ENCODE measurements at regions not wholly inside any gene's neighbourhood (a gene's known extent, or its start where the extent isn't known, plus 50 kb on each side); places are given as distances from the start of the nearest gene placed in this dataset.

GRCh38 chr17:72379516-72379915 lies 258.7 kb downstream of the SOX9 start:
- H3K27me3 ChIP-seq = no peaks in the 10 kb centered on the region
- WGBS, 4 donors = 78 to 82% (median 80%) methylated on average over 11 of the region's 11 CpGs
- no peaks in the 10 kb centered on the region for H3K9me3 ChIP-seq (replicated peaks in 1 of 3)
- H3K36me3 ChIP-seq (replicated peaks in 1 of 2) = no peaks in the 10 kb centered on the region
- DNase-seq = no peak
- intact Hi-C loops (cut with DNase I) = no loop called here
- no peaks in the 10 kb centered on the region for H3K4me1 ChIP-seq (replicated peaks in 1 of 2)
- TF ChIP-seq CTCF (IDR thresholded peaks at IDR 0.05) (no peak), POLR2A (IDR thresholded peaks at IDR 0.05) (no peak)
- no peak overlapping the region for H3K27ac ChIP-seq
- no peak overlapping the region for H3K4me3 ChIP-seq

- WGBS, 4 donors = 70 to 87% (median 85%) methylated on average over 4 to 6 of the region's 6 CpGs
- Histone ChIP-seq H3K4me3 (no peak overlapping the region), H3K9me3 (replicated peaks in 1 of 3) (no peaks in the 10 kb centered on the region), H3K27me3 (no peaks in the 10 kb centered on the region), H3K27ac (no peak overlapping the region), H3K36me3 (replicated peaks in 1 of 2) (no peaks in the 10 kb centered on the region), H3K4me1 (replicated peaks in 1 of 2) (no peaks in the 10 kb centered on the region)
- no peak for TF ChIP-seq CTCF (IDR thresholded peaks at IDR 0.05)
- TF ChIP-seq POLR2A (IDR thresholded peaks at IDR 0.05) = no peak
- intact Hi-C loops (cut with DNase I) = no loop called here
- DNase-seq = no peak
These were observed 259.3 kb downstream of the SOX9 start for GRCh38 chr17:72380120-72380519.

- DNase-seq = no peak
- Histone ChIP-seq H3K9me3 (replicated peaks in 1 of 3) (no peaks in the 10 kb centered on the region), H3K36me3 (replicated peaks in 1 of 2) (no peaks in the 10 kb centered on the region), H3K4me1 (replicated peaks in 1 of 2) (no peaks in the 10 kb centered on the region), H3K27ac (no peak overlapping the region), H3K27me3 (no peaks in the 10 kb centered on the region), H3K4me3 (no peak overlapping the region)
- WGBS, 4 donors = 75 to 84% (median 80%) methylated on average over 1 of the region's 1 CpG
- TF ChIP-seq POLR2A (IDR thresholded peaks at IDR 0.05) (no peak), CTCF (IDR thresholded peaks at IDR 0.05) (no peak)
- intact Hi-C loops (cut with DNase I) = no loop called here
These were observed 259.9 kb downstream of the SOX9 start for GRCh38 chr17:72380737-72381136.

DNA sequence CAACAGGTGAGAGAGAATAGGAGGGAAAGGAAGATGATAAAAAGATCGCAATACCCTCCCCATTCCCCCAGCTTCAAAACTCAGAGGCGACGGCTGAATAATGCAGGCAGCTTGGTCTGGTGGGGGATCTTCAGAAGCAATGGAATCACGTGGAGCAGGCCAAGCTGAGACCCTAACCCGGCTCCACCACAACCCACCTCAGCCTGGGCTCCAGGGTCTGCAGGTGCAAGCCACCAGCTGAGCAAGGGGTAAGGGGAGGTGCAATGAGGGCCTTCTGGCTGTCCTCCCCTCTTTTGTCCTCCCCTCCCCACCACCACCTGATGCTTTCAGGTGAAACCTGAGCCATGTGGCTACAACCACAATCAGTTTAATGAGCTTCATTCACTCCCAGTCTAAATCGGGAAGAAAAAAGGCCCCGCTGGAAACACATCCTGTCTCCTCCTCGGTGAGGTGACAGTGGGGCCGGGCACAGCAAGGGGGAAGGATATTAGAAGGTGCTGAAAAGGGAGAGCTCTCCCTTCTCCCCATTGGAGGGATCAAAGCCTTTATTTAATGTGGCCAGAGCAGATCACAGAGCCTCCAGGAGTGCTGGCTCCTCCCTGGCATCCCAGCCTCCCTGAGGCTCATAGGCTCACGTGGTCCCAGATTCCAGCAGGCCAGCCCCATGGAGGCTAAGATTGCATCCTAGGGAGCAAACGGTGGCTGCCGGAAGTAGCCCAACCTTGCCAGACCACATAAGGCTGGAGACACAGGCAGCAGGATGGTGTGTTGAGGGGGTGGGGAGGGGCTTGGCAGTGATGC lies 261.0 kb downstream of the SOX9 start:
- Histone ChIP-seq H3K9me3 (replicated peaks in 1 of 3) (no peaks in the 10 kb centered on the region), H3K27ac (no peak overlapping the region), H3K36me3 (replicated peaks in 1 of 2) (no peaks in the 10 kb centered on the region), H3K27me3 (no peaks in the 10 kb centered on the region), H3K4me3 (no peak overlapping the region), H3K4me1 (replicated peaks in 1 of 2) (no peaks in the 10 kb centered on the region)
- 80 to 85% (median 83%) methylated on average over 9 to 12 of the region's 12 CpGs for WGBS, 4 donors
- intact Hi-C loops (cut with DNase I) = no loop called here
- no peak for DNase-seq
- TF ChIP-seq POLR2A (IDR thresholded peaks at IDR 0.05) = no peak
- TF ChIP-seq CTCF (IDR thresholded peaks at IDR 0.05) = no peak
